Glutamatergic neuron (in vitro differentiated cells): ENCODE measurements at regions not wholly inside any gene's neighbourhood (a gene's known extent, or its start where the extent isn't known, plus 50 kb on each side); places are given as distances from the start of the nearest gene placed in this dataset.

Source experiments
- DNase-seq: peaks from one replicate; pipeline ENCODE4 v3.0.0; 2022
- H3K27ac Mint-ChIP-seq: one replicate; pipeline ENCODE4 v1.8.0; 2020; ENCODE audit warnings: mild to moderate bottlenecking, mixed read lengths, inconsistent platforms; ENCODE audit not compliant: unreplicated experiment
- H3K27me3 Mint-ChIP-seq: one replicate; pipeline ENCODE4 v1.8.0; 2020; ENCODE audit warnings: mild to moderate bottlenecking, moderate library complexity, mixed read lengths, inconsistent platforms; ENCODE audit not compliant: unreplicated experiment
- H3K36me3 Mint-ChIP-seq: one replicate; pipeline ENCODE4 v1.8.0; 2020; ENCODE audit warnings: mild to moderate bottlenecking, mixed read lengths, inconsistent platforms; ENCODE audit not compliant: unreplicated experiment
- H3K4me1 Mint-ChIP-seq: one replicate; pipeline ENCODE4 v1.8.0; 2020; ENCODE audit warnings: mild to moderate bottlenecking, low read depth, mixed read lengths, inconsistent platforms; ENCODE audit not compliant: unreplicated experiment
- H3K4me3 Mint-ChIP-seq: one replicate; pipeline ENCODE4 v1.8.0; 2020; ENCODE audit warnings: mild to moderate bottlenecking, mixed read lengths, inconsistent platforms; ENCODE audit not compliant: unreplicated experiment
- H3K9me3 Mint-ChIP-seq: one replicate; pipeline ENCODE4 v1.8.0; 2020; ENCODE audit warnings: mild to moderate bottlenecking, moderate library complexity, mixed read lengths, inconsistent platforms; ENCODE audit not compliant: unreplicated experiment
- CTCF ChIP-seq: fragments of 200-600 bp; sonication (generic); IDR thresholded peaks from one replicate; pipeline ENCODE4 v1.5.0; 2021; ENCODE audit not compliant: partially characterized antibody, unreplicated experiment

- no peak for DNase-seq
- Mint-ChIP-seq H3K9me3 (no peaks in the 10 kb centered on the region), H3K36me3 (no peaks in the 10 kb centered on the region), H3K27me3 (no peaks in the 10 kb centered on the region), H3K4me3 (no peak overlapping the region), H3K27ac (no peak overlapping the region), H3K4me1 (no peaks in the 10 kb centered on the region)
- no peak for TF ChIP-seq CTCF
Observed at GRCh38 chr12:88650715-88651114, 70.4 kb upstream of the KITLG start.

GRCh38 chr12:88648625-88649024 lies 68.4 kb upstream of the KITLG start:
- no peak overlapping the region for H3K27ac Mint-ChIP-seq
- H3K9me3 Mint-ChIP-seq = no peaks in the 10 kb centered on the region
- no peaks in the 10 kb centered on the region for H3K36me3 Mint-ChIP-seq
- no peak for DNase-seq
- no peak overlapping the region for H3K4me3 Mint-ChIP-seq
- no peaks in the 10 kb centered on the region for H3K27me3 Mint-ChIP-seq
- no peak for TF ChIP-seq CTCF
- H3K4me1 Mint-ChIP-seq = no peaks in the 10 kb centered on the region

GRCh38 chr12:88646824-88647223 lies 66.6 kb upstream of the KITLG start:
- Mint-ChIP-seq H3K27ac (no peak overlapping the region), H3K4me1 (no peaks in the 10 kb centered on the region), H3K4me3 (no peak overlapping the region), H3K27me3 (no peaks in the 10 kb centered on the region), H3K36me3 (no peaks in the 10 kb centered on the region), H3K9me3 (no peaks in the 10 kb centered on the region)
- DNase-seq = no peak
- no peak for TF ChIP-seq CTCF

GRCh38 chr12:88645816-88646215 lies 65.5 kb upstream of the KITLG start:
- no peaks in the 10 kb centered on the region for H3K27me3 Mint-ChIP-seq

More at GRCh38 chr12:88645816-88646215, 65.5 kb upstream of the KITLG start:
- Mint-ChIP-seq H3K27ac (no peak overlapping the region), H3K4me3 (no peak overlapping the region), H3K4me1 (no peaks in the 10 kb centered on the region), H3K36me3 (no peaks in the 10 kb centered on the region), H3K9me3 (no peaks in the 10 kb centered on the region)
- DNase-seq = no peak
- no peak for TF ChIP-seq CTCF
